GM21381 (cell line): ENCODE measurements at regions not wholly inside any gene's neighbourhood (a gene's known extent, or its start where the extent isn't known, plus 50 kb on each side); places are given as distances from the start of the nearest gene placed in this dataset.

ENCODE experiments used
- ATAC-seq: cut with Tn5 transposase; IDR thresholded peaks from one replicate; pipeline ENCODE4 v1.9.1; 2021; ENCODE audit warnings: mild to moderate bottlenecking, moderate library complexity; ENCODE audit not compliant: unreplicated experiment

DNA sequence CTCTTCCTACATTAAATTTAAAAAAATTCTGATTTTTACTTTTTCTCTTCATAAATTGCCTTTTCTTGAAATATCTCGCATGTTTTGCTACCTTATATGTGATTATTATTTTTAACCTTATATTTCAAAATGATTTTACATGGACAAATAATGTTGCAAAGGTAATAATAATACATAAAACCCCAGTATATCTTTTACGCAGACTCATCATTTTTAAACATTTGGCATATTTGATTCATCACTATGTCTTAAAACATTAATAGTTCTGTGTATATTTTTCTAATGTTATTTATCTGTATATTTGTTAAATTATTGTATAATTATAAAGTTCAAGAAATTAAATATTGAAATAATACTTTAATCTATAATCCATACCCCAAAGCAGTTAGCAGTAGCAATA lies 350.8 kb downstream of the RPL10L start:
- ATAC-seq = no peak

DNA sequence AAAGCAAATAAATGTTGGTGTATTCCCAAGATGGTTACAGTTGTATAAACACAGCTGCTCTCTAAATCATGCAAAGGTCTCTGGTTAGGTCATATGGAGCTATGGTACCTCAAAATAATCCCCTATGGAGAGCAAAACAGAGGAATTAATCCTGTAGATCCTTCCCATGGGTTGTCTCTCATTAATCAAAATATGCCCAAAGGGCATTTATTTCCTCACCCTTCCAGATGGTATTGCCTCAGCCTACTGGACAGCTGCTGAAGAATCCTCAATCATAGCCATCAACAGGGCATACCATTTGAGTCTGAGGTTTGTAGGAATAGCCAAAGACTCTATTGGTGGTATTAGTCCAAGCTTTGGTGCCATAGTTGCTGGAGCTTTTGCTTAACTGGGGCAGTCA lies 360.9 kb downstream of the RPL10L start:
- ATAC-seq = no peak

DNA sequence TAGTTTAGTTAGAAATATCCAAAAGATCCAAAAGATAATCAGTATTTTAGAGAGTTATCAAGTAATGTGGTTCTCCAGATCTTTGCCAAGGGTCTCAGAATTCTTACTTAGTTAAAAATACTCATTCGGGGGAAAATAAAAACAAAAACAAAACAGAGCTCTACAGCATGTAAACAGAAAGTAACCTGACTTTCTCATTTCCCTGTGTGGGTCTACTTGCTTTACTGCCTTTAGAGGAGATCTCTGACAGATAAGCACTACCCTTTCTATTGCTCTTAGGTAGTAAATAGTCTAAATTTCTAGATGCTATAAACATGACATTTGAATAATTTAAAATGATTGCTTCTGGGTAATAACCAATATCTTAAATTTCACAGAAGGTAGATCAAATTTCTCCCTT lies 371.8 kb downstream of the RPL10L start:
- no peak for ATAC-seq

DNA sequence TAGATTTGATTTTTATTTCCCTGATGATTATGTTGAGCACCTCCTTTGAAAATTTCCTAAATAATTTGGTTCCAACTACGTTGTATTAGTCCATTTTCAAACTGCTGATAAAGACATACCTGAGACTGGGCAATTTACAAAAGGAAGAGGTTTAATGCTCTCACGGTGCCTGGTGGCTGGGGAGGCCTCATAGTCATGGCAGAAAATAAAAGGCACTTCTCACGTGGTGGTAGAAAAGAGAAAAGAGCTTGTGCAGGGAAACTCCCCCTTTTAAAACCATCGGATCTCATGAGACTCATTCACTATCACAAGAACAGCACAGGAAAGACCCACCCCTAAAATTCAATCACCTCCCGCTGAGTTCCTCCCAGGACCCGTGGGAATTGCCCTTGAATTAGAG lies 372.3 kb downstream of the RPL10L start:
- no peak for ATAC-seq

DNA sequence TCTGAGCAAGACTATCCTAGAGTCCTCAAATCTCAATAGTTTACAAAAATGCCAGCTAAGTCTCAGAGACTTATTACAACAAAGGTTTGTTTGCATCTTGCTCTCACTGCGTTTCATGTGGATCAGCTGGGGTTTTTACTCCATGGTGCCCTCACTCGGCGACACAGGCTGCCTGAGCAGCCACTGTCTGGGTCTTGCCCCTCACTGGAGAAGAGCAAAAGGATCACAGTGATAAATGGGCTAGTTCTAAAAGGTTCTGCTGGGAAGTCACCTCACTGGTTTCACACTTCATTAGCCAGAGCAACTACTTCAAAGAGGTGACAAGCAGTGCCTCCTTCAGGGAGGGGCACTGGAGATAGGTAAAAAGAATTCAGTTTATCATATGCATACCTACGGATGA lies 392.0 kb downstream of the RPL10L start:
- no peak for ATAC-seq

DNA sequence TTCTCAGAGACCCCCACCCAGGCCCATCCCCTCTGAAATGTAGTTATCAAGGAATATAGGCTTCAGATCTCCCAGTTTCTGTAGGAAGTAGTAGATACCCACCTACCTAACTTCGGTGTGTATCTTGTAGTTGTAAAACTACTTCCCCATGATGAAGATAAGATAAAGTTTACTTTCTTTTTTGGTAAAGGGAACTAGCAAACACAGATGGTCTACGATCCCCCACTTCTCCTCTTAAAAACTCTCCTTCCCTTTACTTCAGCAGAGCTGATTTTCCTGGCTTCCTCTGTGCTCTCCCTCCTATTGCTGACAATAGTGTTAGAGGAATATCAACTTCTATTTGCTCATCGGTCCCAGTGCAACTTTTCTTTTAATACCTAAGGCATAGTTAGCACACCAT lies 395.2 kb downstream of the RPL10L start:
- ATAC-seq = no peak

DNA sequence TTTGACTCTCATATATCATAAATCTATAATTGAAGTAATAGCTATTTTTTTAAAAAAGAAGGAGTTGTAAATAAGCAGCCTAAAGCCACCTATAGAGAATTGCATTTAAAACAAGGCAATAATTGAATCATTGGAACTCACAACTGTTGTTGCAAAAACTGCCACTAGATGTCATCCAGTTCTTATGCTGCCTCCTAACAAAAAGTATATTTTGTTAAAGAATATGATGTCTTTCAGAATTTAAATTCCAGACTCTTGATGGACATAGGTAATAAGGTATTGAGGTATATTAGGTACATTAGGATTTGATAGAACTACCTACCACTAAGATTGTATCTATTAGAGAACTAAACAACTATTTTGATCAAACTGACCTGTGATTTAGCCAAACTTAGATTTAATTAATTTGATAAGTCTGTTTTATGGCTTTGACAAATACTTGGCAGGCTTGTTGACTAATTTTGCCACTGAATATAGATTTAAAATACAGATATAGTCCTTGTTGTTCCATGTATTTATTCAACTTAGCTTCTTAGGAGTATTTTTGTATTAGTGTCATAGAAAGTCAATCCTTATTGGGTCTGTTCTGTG lies 401.4 kb downstream of the RPL10L start:
- ATAC-seq = no peak

DNA sequence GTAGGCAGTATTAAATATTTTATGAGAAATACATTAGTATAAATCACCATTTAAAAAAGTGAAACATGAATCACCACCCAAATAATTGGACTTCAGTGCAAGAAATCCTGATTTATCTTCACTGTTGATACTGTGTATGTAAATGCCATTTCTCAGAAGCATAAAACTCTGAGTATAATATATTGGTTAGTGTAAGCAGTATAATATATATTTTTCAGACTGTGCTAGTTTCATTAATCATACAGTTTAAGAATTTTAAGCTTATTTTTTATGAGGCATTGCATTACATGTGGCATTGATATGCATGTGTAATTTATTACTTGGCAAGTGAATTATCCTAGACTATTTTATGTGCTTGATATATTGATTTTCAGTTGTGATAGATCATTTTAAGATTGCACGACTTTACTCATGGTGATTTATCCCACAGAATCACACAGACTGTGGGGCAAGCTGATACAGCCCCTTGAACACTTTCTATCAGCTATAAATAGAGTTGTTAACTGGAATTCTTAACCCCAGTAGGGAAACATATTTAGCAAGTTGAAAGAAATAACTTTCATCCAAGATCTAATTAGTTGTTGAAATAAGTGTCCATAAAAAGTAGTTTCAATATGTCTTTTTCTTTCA lies 403.5 kb downstream of the RPL10L start:
- ATAC-seq = no peak

DNA sequence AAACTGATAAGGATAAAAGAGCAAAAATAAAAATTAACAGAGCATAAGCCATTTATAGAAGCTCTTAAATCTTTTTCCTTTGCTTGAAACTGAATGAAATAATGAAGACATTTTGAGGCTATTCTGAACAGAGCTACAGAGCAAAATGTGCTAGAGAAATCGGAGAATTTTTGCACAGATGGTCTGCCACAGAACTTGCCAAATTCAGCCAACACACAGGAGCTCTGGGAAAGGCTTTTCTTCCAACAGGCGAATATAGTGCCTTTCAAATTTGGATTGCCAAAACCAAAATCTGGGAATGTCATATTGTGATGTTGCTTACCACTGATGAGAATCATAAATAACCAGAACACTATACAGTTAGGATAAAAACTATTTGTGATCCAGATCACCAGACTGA lies 406.3 kb downstream of the RPL10L start:
- ATAC-seq = no peak

DNA sequence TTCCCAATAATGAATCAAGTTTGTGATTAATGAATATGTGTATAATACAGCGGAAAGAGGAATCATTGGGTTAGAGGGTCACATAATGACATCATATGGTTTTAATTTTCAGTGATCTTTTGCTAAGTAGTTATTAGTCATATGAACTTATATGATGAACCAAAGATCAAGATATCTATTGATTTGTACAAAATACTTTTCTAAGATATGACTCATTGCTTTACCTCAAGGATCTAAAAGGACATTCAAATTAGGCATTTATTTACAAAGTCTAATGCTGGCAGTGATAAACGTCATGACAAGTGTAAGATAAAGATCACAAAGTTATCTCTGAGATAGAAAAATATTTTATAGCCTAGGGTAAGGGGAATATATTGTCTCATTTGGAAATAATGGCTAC lies 417.8 kb downstream of the RPL10L start:
- ATAC-seq = no peak

DNA sequence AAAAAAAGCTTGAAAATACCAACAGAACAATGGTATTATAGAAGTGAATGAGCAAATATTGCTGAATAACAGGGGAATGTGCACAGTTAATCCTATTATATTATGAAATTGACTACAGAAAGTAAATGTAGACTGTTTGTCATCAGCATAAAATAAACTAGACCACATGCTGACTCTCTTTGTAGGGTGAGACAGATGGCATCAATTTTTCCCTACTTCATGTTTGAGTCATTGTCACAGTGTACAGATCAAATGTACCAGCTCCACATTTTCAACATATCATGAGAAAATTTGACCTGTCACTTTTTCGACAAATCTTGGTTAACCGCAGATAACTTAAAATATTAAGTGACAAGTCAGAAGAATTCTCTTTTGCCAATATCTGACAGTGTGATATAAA lies 421.0 kb downstream of the RPL10L start:
- ATAC-seq = no peak

DNA sequence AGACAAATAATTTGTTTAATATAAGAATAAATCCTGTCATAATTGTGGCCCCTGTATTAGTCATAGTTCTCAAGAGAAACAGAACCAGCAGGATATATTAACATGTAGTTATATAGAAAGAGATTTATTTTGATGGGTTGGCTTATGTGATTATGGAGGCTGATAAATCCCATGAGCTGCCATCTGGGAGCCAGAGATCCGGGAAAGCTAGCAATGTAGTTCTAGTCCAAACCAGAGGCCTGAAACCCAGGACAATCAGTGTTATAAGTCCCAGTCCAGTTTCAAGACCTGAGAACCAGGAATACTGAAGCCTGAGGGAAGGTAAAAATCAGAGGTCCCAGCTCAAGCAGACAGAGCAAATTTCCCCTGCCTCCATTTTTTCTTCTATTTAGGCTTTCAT lies 435.8 kb downstream of the RPL10L start:
- no peak for ATAC-seq

DNA sequence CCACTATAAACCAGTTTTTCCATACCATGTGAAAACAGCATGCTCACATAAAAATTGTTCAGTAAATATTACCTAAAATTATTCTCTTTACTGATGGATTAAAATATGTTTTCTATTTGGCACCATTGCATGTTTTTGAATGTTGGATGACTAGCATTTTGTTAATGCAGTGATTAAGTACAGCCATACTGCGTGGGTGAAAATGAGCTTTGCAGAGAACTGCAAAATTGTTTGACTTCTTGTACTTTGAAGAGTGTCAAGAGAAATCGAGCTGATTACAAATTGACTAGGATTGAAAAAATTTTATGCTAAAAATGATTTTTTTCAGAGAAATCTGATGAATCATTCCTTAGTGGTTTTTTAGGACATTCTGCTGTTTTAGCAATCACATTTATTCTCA lies 452.9 kb downstream of the RPL10L start:
- no peak for ATAC-seq

DNA sequence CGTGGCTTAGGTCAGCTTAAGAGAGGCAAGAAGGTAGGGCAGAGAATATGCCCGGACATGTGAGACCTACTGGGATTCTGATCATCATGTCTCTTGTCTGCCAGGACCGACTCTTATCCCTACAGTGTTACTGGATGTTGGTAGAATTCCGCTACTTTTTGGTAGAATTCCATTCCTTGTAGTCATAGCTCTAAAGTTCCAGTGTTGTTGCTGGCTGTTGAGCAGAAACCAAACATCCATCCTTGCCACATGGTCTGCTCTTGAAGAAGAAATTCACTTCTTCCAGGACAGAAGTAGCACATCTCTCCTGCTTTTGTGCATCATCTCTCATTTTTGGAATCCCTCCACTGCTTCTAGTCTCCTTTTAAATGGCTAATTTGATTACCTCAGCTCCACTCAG lies 453.7 kb downstream of the RPL10L start:
- ATAC-seq = no peak
